HG02623 (cell line): ENCODE measurements at regions not wholly inside any gene's neighbourhood (a gene's known extent, or its start where the extent isn't known, plus 50 kb on each side); places are given as distances from the start of the nearest gene placed in this dataset.

ENCODE experiments used
- ATAC-seq: cut with Tn5 transposase; IDR thresholded peaks from one replicate; pipeline ENCODE4 v1.9.1; 2021; ENCODE audit warnings: moderate library complexity; ENCODE audit not compliant: unreplicated experiment

DNA sequence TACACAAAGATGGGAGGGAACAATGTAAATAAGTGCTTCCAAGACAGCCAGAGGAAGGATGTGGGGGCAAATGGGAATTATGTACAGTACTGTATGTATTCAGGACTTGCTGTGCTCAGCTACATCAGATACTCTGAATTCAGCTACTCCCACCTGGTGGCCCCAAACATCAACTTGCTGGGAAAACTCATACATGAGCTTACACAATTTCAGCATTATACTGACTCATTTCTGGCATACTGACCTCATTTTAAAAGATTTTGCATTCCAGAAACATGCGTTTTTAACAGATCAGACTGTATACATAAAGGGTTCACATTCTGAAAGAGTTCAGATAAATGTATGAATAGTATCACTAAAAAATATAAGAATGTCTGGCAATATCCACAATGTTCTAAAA, 59.7 kb downstream of the GPX5 start:
- no peak for ATAC-seq

GRCh38 chr6:28586324-28586723, 60.6 kb downstream of the GPX5 start:
- ATAC-seq, result no peak

- ATAC-seq, result peak; percentile 86
Observed at GRCh38 chr6:28586962-28587745, 61.5 kb downstream of the GPX5 start.

DNA sequence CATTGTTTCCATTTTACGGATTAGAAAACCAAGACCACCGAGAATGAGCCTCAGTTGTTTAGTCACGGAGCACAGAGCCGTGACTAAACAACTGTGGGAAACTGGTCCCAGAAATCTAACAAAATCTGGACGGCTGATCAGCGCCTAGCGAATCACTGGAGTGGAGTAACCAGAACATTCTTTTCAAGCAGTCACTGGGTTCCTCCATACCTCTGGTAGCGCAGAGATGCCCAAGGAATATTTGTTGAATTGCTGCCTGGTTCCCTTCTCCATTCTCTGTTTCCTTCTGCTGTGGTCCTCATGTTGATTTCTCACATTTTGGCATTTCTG, 62.0 kb downstream of the GPX5 start:
- ATAC-seq, result no peak

DNA sequence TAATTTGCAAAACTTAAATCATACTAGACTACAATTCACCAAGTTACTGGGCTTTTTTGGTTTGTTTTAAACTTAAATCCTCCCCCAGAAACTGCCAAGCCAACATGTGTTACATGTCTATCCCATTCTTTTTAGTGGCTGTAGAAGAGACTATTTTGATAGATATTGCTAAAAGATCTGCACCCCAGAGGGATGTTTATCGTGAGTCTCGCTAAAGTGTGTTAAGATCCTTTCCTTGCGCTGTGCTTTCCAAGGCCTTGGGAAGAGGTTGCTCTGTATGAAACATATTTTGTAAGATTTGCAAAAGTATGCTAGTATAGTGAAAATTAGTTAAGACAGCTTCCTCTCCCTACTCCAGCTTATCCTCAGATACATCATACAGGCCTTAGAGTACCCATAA, 63.0 kb downstream of the GPX5 start:
- ATAC-seq, result no peak

DNA sequence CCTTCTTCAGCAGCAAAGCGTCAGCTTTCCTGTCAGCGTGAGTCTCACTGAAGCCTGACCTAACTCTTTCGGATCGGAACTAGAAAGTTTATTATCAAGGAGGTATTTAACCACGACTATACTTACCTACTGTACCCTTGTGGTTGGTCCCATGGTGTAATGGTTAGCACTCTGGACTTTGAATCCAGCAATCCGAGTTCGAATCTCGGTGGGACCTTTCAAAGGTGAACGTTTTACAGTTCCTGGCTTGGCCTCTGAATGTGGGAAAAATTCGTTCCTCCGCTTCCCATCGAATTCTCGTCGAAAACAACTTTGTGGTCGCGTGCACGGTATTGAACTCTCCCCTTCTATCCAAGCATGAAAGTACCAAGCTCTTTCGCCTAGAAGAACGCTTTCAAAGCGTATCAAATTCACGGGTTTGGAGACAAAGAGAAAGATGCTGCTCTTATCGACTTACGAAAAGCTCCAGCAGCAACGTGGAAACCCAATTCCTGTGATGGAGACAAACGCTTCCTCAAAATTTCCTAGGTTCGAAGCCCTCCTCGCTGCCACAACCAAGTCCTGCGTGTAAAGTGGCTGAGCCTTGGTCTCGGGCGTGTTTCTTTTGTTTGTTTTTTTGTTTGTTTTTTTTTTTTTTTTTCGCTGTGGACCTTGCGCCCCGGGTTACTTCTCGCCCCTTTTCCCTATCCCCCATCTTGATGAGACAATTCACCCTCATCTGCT, 63.7 kb downstream of the GPX5 start:
- no peak for ATAC-seq

GRCh38 chr6:28589957-28590349, 64.3 kb downstream of the GPX5 start:
- no peak for ATAC-seq

DNA sequence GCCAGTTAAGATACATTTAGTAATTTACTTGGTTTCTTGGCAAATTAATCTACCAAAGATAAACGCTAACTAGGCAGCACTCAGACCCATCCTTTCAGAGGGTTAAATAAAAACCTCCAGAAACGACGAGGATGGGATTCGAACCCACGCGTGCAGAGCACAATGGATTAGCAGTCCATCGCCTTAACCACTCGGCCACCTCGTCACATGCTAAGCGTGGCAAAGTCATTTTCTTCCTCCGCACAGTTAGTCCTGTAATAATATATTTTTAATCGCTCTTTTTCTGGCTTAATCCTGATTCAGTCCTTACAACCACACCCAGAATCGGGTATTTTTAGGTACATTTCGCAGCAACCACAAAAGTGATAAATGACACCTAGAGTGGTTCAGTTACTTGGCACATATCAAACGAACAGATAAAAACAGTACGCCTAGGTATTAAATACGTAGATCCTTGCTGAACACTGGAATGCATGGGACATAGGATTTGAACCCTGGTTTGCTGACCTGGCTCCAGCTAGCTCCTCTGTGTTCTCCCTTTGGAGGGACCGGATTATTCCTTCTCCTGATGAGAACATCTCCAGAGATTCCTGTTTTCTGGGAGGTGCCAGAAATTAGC, 71.6 kb downstream of the GPX5 start:
- ATAC-seq, result no peak

GRCh38 chr6:28597924-28598722, 72.4 kb downstream of the GPX5 start:
- ATAC-seq, result no peak

- no peak for ATAC-seq
Observed at GRCh38 chr6:28598757-28599686, 73.3 kb downstream of the GPX5 start.

DNA sequence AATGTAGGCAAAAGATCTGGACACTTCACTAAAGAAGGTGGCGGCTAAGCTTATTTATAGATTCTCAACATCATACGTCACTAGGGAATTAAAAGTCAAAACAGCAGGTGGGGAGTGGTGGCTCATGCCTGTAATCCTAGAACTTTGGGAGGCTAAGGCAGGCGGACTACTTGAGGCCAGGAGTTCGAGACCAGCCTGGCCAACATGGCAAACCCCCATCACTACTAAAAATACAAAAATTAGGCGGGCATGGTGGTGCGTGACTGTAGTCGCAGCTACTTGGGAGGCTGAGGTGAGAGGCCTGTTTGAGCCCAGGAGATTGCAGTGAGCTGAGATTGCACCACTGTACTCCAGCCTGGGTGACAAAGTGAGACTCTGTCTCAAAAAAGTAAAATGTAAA, 74.6 kb downstream of the GPX5 start:
- no peak for ATAC-seq

DNA sequence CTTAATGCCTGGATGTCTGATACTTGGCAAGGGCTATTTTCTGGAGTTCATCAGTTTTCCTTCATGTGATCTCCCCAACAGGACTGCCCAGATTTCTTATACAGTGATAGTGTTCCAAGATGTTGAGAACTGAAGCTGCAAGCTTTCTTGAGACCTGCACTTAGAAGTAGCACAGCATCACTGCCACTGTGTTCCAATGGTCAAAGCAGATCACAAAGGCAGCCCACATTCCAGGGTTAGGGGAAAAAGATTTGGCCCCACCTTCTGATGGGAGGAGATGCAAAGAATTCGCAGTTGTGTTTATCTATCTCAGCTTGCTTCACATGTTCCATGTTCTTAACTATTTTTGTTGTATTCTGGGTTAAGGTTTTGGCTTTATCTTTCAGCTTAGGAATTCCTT, 78.2 kb downstream of the GPX5 start:
- no peak for ATAC-seq

DNA sequence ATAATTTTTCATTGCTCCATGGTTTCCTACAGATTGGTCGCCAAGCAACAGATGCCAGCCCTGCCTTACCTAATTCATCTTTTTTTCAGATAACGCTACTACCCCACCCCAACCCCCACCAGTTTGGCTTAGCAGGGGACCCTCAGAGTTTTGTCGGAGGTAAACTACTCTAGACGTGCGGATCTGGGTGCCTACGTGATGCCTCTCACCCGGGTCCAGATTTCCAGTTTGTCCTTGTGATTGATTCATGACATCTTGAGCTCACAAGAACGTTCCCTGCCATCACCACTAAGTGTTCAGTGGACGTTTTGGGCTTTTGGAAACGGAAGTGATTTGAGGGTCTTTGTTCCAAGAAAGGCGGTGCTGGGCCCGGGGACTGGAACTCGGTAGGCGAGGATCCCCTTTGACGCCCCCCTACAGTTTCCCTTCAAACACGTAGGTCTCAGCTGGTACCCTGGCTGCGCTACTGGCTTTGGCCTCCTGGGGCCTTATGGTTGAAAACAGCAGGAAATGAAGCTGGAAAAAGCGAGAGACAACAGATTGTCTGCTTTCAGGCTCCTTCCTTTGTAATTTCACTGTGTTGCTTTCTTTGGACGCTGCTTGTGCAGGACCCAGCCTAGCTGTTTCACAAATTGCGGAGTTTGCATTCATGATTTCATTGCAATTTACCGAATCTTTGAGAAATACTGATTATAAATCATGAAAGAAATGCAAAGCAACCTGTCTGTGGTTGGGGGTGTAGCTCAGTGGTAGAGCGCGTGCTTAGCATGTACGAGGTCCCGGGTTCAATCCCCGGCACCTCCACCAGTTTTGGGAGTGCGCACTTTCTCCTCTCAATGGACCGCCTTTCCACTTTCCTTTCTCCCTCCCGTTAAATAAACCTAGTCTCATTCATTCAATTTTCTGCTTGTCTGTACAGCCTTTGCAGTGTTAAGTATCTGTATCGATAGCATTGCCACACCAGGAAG, 81.0 kb downstream of the GPX5 start:
- ATAC-seq, result no peak

- no peak for ATAC-seq
Observed at GRCh38 chr6:28607990-28608389, 82.3 kb downstream of the GPX5 start.

DNA sequence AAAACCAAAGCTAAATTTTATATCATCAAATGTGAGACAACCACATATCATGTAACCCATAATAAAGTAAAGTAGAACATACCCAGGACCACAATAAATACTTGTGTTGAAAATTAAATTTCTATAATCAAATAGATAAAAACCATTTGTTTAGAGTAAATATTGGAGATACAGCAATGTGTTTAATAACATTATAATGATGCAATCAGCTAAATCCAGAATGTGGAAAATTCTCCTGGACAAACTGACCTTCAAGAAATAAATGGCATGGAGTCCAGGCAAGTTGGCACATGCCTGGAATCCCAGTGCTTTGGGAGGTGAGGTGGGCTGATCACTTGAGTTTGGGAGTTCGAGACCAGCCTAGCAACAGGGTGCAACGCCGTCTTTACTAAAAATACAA, 84.0 kb downstream of the GPX5 start:
- ATAC-seq, result no peak

DNA sequence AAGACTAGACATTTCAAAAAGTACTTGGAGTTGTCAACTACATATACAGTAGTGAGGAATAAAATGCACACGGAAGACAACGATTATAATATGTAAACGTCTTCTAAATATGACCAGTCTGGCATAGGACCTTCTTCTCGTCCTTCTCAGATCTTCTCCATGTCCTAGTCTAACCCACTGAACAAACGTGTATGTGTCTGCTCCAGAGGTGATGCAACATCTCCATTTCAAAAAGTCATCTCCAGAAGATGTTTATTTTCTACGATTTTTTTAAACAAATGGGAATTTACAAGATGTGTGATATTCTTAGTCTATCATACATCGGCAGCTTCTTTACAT, 89.9 kb downstream of the GPX5 start:
- ATAC-seq, result no peak

GRCh38 chr6:28615955-28616747, 90.5 kb downstream of the GPX5 start:
- no peak for ATAC-seq

DNA sequence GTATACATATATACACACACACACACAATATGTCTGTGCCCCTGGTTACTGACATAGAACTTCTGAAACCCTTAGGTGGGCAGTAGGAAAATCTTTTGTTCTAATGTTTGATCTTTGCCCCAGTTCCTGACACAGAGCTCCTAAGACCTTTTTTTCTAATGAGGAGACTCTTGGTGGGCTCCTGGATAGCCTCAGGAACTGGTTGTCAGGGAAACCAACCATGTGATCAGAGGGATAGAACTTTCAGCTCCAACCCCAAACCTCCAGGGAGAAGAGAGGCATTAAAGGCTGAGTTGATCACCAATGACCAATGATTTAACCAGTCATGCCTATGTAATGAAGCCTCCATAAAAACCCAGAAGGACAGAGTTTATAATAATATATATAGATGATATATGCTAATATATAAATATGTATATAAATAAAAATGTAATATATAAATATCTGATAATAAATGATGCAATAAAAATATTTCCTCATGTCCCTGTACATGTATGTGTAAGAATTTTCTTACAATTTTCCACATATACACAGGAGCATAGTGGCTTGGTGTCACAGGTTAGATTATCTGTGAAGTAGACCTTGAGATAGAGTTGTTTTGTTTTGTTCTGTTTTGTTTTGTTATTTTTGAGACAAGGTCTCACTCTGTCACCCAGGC, 93.3 kb downstream of the GPX5 start:
- ATAC-seq, result no peak
